Mesothelial cell of epicardium (in vitro differentiated cells): ENCODE measurements at regions not wholly inside any gene's neighbourhood (a gene's known extent, or its start where the extent isn't known, plus 50 kb on each side); places are given as distances from the start of the nearest gene placed in this dataset.

Source experiments
- DNase-seq, 2 experiments: peaks; one replicate each; pipeline ENCODE4 v3.0.0; 2021; ENCODE audit warnings: low spot score in 2 of 2; ENCODE audit not compliant: unreplicated experiment in 2 of 2
- H3K27ac Mint-ChIP-seq: 2 replicates; pipeline ENCODE4 v1.8.0; 2021; ENCODE audit warnings: mixed read lengths
- H3K27me3 Mint-ChIP-seq: 2 replicates; pipeline ENCODE4 v1.8.0; 2021; ENCODE audit warnings: low read depth, mixed read lengths
- H3K36me3 Mint-ChIP-seq: 2 replicates; pipeline ENCODE4 v1.8.0; 2021; ENCODE audit warnings: mixed read lengths
- H3K4me1 Mint-ChIP-seq: 2 replicates; pipeline ENCODE4 v1.8.0; 2021; ENCODE audit warnings: mixed read lengths
- H3K4me3 Mint-ChIP-seq: 2 replicates; pipeline ENCODE4 v1.8.0; 2021; ENCODE audit warnings: mild to moderate bottlenecking, moderate library complexity, mixed read lengths
- H3K9me3 Mint-ChIP-seq: 2 replicates; pipeline ENCODE4 v1.8.0; 2021; ENCODE audit warnings: mixed read lengths
- CTCF ChIP-seq: fragments of 200-600 bp; sonication (generic); IDR thresholded peaks from one replicate; pipeline ENCODE4 v1.5.0; 2021; ENCODE audit warnings: antibody characterized with exemption; ENCODE audit not compliant: unreplicated experiment

DNA sequence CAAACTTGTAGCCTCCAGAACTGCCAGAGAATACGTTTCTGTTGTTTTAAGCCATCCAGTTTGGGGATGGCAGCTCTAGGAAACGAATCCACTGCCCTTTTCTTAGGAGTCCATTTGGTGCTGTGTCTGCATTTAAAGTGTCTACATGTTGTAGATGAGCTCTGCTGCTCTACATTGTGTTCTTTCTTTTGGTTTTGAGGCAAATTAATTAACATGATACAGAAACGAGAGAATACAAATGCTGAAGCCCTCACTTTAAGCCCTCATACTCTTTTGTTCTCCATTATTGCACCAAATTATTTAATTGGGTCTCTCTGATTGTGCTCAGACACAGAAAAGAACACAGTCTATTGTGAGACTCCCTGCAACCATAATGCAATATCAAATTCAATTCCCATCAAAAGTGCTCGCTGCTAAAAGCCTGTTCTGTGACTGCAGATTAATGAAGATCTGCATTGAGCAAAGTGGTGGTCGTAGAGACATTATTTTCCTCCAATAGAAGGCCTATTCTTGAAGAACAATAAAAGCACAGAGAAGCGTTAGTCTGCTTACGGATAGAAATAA is 166.3 kb upstream of the SOX21 start:
- H3K27me3 Mint-ChIP-seq: peaks cover 24% of the 10 kb centered on the region
- no peaks in the 10 kb centered on the region for H3K4me1 Mint-ChIP-seq
- TF ChIP-seq CTCF: no peak
- no peaks in the 10 kb centered on the region for H3K36me3 Mint-ChIP-seq
- no peak overlapping the region for H3K4me3 Mint-ChIP-seq
- peaks cover 8% of the 10 kb centered on the region for H3K9me3 Mint-ChIP-seq
- H3K27ac Mint-ChIP-seq: no peak overlapping the region
- DNase-seq: no peak

DNA sequence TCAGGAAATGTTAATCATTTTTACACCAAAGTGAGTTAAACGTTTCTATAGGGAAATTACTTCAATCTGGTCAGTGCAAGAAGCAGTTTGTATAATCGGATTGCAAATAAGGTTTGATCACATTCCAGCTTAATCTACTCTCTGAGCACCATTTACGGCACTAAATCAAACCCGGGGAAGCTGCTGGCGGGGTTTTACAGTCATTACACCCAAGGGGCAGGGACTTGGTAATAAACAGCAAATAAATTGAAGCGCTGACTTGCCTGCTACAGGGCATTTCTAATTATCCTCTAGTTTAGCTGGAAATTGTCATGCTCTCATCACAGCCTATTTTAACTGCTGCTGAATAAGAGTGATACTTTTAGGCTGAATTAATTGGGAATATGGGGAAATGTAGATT is 152.1 kb upstream of the SOX21 start:
- H3K4me1 Mint-ChIP-seq: peaks cover 4% of the 10 kb centered on the region
- no peak for TF ChIP-seq CTCF
- no peaks in the 10 kb centered on the region for H3K9me3 Mint-ChIP-seq
- no peaks in the 10 kb centered on the region for H3K36me3 Mint-ChIP-seq
- H3K4me3 Mint-ChIP-seq: no peak overlapping the region
- no peak overlapping the region for H3K27ac Mint-ChIP-seq
- no peak for DNase-seq
- peaks cover 52% of the 10 kb centered on the region for H3K27me3 Mint-ChIP-seq

DNA sequence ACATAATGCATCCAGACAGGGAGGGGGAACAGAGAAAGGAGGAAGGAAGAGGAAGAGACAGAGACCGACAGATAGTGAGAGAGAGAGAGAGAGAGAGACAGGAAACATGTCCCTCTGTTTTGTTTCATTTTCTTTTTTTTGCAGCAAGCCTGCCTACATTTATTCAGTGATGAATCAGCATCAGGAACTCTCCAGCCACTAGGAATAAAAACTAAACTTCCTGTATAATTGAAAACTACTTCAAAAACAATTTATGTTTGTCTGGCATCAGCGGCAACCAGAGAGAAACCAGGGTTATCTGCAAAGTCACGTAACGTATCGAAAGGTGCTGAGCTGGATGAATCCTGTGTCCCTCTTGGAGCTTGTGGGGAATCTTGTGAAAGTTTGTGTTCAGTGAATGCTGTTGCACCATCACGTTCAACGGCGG is 148.6 kb upstream of the SOX21 start:
- no peak overlapping the region for H3K27ac Mint-ChIP-seq
- DNase-seq: no peak
- H3K27me3 Mint-ChIP-seq: peaks cover 48% of the 10 kb centered on the region
- H3K9me3 Mint-ChIP-seq: no peaks in the 10 kb centered on the region
- H3K36me3 Mint-ChIP-seq: no peaks in the 10 kb centered on the region
- H3K4me3 Mint-ChIP-seq: peak overlapping the region; percentile 35
- H3K4me1 Mint-ChIP-seq: peaks cover 6% of the 10 kb centered on the region
- TF ChIP-seq CTCF: no peak

- no peak for TF ChIP-seq CTCF
- H3K27ac Mint-ChIP-seq: no peak overlapping the region
- no peak for DNase-seq
- H3K27me3 Mint-ChIP-seq: peaks cover 37% of the 10 kb centered on the region
- H3K4me1 Mint-ChIP-seq: peaks cover 6% of the 10 kb centered on the region
- H3K36me3 Mint-ChIP-seq: no peaks in the 10 kb centered on the region
- H3K4me3 Mint-ChIP-seq: no peak overlapping the region
- H3K9me3 Mint-ChIP-seq: no peaks in the 10 kb centered on the region
Observed at GRCh38 chr13:94859811-94860210, 147.5 kb upstream of the SOX21 start.

DNA sequence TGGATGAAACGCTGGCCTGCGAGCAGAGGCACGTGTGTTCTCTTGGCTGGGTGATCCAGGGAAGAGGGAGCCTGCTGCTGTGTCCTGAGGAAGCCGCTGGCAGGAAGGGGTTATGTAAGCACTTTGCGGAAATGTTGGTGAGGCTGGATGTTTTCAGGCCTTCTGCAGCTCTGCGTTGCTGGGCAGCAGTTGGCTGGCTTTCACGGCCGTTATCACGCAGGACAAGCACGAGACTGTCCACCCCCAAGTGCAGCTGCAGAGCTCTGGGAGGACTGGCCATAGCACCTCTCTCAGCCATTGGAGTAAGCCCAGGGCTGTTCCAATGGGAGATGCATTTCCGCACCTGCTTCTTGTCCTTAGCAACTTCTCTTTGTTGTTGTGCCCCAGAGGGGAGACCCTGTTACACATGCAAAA is 146.9 kb upstream of the SOX21 start:
- Mint-ChIP-seq H3K9me3 (no peaks in the 10 kb centered on the region), H3K36me3 (no peaks in the 10 kb centered on the region), H3K4me3 (no peak overlapping the region), H3K27me3 (peaks cover 34% of the 10 kb centered on the region), H3K27ac (no peak overlapping the region), H3K4me1 (peaks cover 6% of the 10 kb centered on the region)
- no peak for DNase-seq
- no peak for TF ChIP-seq CTCF

GRCh38 chr13:94858856-94859255 is 146.5 kb upstream of the SOX21 start:
- Mint-ChIP-seq H3K4me3 (no peak overlapping the region), H3K9me3 (no peaks in the 10 kb centered on the region), H3K27ac (no peak overlapping the region), H3K27me3 (peaks cover 32% of the 10 kb centered on the region), H3K4me1 (peaks cover 6% of the 10 kb centered on the region), H3K36me3 (no peaks in the 10 kb centered on the region)
- no peak for DNase-seq
- TF ChIP-seq CTCF: no peak
